Spleen (tissue), 7 donors: ENCODE measurements at regions not wholly inside any gene's neighbourhood (a gene's known extent, or its start where the extent isn't known, plus 50 kb on each side); places are given as distances from the start of the nearest gene placed in this dataset.

Source experiments
- POLR2A ChIP-seq, 3 donors: fragments of 450-650 bp; IDR thresholded peaks; one replicate each; pipeline ENCODE4 v1.5.1; 2017; ENCODE audit warnings: antibody characterized with exemption in 3 of 3, mild to moderate bottlenecking in 1 of 3
- POLR2AphosphoS5 ChIP-seq, 3 donors: sonication (generic); formaldehyde crosslinking; IDR thresholded peaks; one replicate each; pipeline ENCODE4 v1.5.1; 2017; ENCODE audit warnings: antibody characterized with exemption in 3 of 3
- TF ChIP-seq, protein P1 (sequence below), 11 experiments: fragments of 200-600 bp in 7 of 11; fragments of 450-650 bp in 4 of 11; sonication (generic) in 4 of 11; IDR thresholded peaks in 8 of 11; conservative IDR thresholded peaks in 3 of 11; 1 replicate in 7 of 11; 2 replicates in 4 of 11; pipeline versions ENCODE4 v1.4.0 to v1.8.0; 2016 to 2021; ENCODE audit warnings: antibody characterized with exemption in 11 of 11, inconsistent platforms in 4 of 11, mild to moderate bottlenecking in 1 of 11
- donor health status: DM: no; HTN: no; CAD: no; lungs with moderate emphysema.
- donor health status: DM: no; HTN: no; CAD: no.
- donor health status: DM: no; HTN: no; CAD: no.

DNA sequence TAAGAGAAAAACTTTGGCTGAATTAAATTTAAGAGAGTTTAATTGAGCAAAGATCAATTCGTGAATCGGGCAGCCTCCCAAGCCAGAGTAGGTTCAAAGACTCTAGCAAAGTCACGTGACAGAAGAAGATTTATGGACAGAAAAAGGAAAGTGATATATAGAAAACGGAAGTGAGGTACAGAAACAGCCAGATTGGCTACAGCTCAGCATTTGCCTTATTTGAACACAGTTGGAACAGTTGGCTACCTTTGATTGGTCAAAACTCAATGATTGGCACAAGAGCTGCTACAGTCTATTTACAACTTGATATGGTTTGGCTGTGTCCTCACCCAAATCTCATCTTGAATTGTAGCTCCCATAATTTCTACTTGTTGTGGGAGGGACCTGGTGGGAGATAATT is 102.6 kb downstream of the PLG start:
- TF ChIP-seq, protein P1, sequence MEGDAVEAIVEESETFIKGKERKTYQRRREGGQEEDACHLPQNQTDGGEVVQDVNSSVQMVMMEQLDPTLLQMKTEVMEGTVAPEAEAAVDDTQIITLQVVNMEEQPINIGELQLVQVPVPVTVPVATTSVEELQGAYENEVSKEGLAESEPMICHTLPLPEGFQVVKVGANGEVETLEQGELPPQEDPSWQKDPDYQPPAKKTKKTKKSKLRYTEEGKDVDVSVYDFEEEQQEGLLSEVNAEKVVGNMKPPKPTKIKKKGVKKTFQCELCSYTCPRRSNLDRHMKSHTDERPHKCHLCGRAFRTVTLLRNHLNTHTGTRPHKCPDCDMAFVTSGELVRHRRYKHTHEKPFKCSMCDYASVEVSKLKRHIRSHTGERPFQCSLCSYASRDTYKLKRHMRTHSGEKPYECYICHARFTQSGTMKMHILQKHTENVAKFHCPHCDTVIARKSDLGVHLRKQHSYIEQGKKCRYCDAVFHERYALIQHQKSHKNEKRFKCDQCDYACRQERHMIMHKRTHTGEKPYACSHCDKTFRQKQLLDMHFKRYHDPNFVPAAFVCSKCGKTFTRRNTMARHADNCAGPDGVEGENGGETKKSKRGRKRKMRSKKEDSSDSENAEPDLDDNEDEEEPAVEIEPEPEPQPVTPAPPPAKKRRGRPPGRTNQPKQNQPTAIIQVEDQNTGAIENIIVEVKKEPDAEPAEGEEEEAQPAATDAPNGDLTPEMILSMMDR (IDR thresholded peaks at IDR 0.05 in 8 of 11, conservative IDR thresholded peaks at IDR 0.05 in 3 of 11): no peak
- TF ChIP-seq POLR2A (IDR thresholded peaks at IDR 0.05) (no peak), POLR2AphosphoS5 (IDR thresholded peaks at IDR 0.05) (no peak)
